Gastroesophageal sphincter (tissue), 3 donors: ENCODE measurements at regions not wholly inside any gene's neighbourhood (a gene's known extent, or its start where the extent isn't known, plus 50 kb on each side); places are given as distances from the start of the nearest gene placed in this dataset.

Experiments
- EP300 ChIP-seq: sonication (generic); formaldehyde crosslinking; IDR thresholded peaks from one replicate; pipeline ENCODE4 v1.6.1; 2017; ENCODE audit warnings: antibody characterized with exemption, mild to moderate bottlenecking
- POLR2A ChIP-seq, 2 donors: fragments of 450-650 bp; IDR thresholded peaks; one replicate each; pipeline ENCODE4 v1.6.1; 2017; ENCODE audit warnings: antibody characterized with exemption in 2 of 2, mild to moderate bottlenecking in 2 of 2, moderate library complexity in 1 of 2
- POLR2AphosphoS5 ChIP-seq: sonication (generic); formaldehyde crosslinking; IDR thresholded peaks from one replicate; pipeline ENCODE4 v1.6.1; 2017; ENCODE audit warnings: antibody characterized with exemption
- TF ChIP-seq, protein P1 (sequence below), 4 experiments: fragments of 200-600 bp in 2 of 4; fragments of 450-650 bp in 2 of 4; sonication (generic) in 1 of 4; IDR thresholded peaks; one replicate each; pipeline ENCODE4 v1.5.1; 2017 to 2019; ENCODE audit warnings: antibody characterized with exemption in 4 of 4, mild to moderate bottlenecking in 2 of 4, moderate library complexity in 2 of 4

DNA sequence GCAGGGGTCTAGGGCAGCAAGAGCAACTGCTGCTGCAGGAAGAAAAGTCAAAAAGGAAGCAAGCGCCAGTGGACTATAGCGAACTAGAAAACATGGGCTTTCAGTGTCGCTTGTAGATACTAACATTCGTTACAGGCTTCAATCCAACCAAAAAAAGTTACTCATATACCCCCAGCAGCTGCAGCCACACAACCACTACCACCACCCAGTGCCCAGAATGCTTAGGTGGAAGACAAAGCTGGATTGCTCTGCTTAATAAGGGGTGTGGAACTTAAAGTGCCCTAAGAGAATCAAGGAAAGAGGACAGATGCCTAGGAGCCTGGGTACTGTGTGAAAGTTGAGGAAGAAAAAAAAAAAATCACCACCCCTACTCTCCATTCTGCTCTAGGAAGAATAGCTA lies 203.6 kb downstream of the ELAVL2 start:
- TF ChIP-seq, protein P1, sequence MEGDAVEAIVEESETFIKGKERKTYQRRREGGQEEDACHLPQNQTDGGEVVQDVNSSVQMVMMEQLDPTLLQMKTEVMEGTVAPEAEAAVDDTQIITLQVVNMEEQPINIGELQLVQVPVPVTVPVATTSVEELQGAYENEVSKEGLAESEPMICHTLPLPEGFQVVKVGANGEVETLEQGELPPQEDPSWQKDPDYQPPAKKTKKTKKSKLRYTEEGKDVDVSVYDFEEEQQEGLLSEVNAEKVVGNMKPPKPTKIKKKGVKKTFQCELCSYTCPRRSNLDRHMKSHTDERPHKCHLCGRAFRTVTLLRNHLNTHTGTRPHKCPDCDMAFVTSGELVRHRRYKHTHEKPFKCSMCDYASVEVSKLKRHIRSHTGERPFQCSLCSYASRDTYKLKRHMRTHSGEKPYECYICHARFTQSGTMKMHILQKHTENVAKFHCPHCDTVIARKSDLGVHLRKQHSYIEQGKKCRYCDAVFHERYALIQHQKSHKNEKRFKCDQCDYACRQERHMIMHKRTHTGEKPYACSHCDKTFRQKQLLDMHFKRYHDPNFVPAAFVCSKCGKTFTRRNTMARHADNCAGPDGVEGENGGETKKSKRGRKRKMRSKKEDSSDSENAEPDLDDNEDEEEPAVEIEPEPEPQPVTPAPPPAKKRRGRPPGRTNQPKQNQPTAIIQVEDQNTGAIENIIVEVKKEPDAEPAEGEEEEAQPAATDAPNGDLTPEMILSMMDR (IDR thresholded peaks at IDR 0.05): no peak
- TF ChIP-seq POLR2A (IDR thresholded peaks at IDR 0.05): no peak
- no peak for TF ChIP-seq POLR2AphosphoS5
- TF ChIP-seq EP300: no peak
